Transverse colon (tissue), 4 donors: ENCODE measurements at regions not wholly inside any gene's neighbourhood (a gene's known extent, or its start where the extent isn't known, plus 50 kb on each side); places are given as distances from the start of the nearest gene placed in this dataset.

ENCODE experiments used
- POLR2A ChIP-seq: fragments of 450-650 bp; IDR thresholded peaks from one replicate; pipeline ENCODE4 v1.6.1; 2016; ENCODE audit warnings: antibody characterized with exemption, mild to moderate bottlenecking, moderate library complexity
- POLR2AphosphoS5 ChIP-seq, 3 donors: sonication (generic); formaldehyde crosslinking; IDR thresholded peaks; one replicate each; pipeline ENCODE4 v1.6.1; 2016; ENCODE audit warnings: antibody characterized with exemption in 3 of 3
- TF ChIP-seq, protein P1 (sequence below), 5 experiments: fragments of 200-600 bp in 3 of 5; fragments of 450-650 bp in 2 of 5; sonication (generic) in 3 of 5; IDR thresholded peaks; 1 replicate in 2 of 5; 2 replicates in 3 of 5; pipeline ENCODE4 v1.5.1; 2016 to 2017; ENCODE audit warnings: antibody characterized with exemption in 5 of 5, inconsistent platforms in 3 of 5, mild to moderate bottlenecking in 2 of 5, moderate library complexity in 1 of 5

DNA sequence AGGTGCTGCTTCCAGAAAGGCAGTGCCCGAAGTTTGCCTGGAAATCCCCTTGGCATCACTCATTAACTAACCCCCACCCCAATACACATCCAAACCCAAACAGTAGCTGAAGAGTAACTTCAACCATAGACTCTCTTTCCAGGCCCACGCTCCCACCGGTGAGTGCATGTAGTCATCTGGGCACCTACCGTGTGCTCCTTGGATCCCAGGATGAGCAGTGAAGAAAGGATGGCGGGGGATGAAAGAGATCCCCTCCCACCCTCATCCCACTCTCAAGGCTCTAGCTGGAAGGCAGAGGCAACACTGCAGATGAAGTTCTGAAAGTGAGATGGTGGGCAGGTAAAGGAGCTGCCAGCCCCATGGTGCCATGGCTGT, 305.0 kb downstream of the SOX9 start:
- TF ChIP-seq, protein P1, sequence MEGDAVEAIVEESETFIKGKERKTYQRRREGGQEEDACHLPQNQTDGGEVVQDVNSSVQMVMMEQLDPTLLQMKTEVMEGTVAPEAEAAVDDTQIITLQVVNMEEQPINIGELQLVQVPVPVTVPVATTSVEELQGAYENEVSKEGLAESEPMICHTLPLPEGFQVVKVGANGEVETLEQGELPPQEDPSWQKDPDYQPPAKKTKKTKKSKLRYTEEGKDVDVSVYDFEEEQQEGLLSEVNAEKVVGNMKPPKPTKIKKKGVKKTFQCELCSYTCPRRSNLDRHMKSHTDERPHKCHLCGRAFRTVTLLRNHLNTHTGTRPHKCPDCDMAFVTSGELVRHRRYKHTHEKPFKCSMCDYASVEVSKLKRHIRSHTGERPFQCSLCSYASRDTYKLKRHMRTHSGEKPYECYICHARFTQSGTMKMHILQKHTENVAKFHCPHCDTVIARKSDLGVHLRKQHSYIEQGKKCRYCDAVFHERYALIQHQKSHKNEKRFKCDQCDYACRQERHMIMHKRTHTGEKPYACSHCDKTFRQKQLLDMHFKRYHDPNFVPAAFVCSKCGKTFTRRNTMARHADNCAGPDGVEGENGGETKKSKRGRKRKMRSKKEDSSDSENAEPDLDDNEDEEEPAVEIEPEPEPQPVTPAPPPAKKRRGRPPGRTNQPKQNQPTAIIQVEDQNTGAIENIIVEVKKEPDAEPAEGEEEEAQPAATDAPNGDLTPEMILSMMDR (IDR thresholded peaks at IDR 0.05), result no peak
- TF ChIP-seq POLR2AphosphoS5 (IDR thresholded peaks at IDR 0.05) (no peak), POLR2A (no peak)
